Fibroblast of lung (primary cell): ENCODE measurements at regions not wholly inside any gene's neighbourhood (a gene's known extent, or its start where the extent isn't known, plus 50 kb on each side); places are given as distances from the start of the nearest gene placed in this dataset.

ENCODE experiments used
- CTCF ChIP-seq, 2 donors: IDR thresholded peaks in 1 of 2; conservative IDR thresholded peaks in 1 of 2; 1 replicate in 1 of 2; 2 replicates in 1 of 2; pipeline ENCODE4 v1.5.1; 2011 to 2012; ENCODE audit warnings: low read length in 2 of 2, control low read depth in 1 of 2, inconsistent platforms in 1 of 2, low read depth in 1 of 2, mild to moderate bottlenecking in 1 of 2
- EZH2 ChIP-seq: IDR thresholded peaks from 2 replicates; pipeline ENCODE4 v1.5.1; 2012; ENCODE audit warnings: low read length, control low read depth, mild to moderate bottlenecking; ENCODE audit errors: missing control alignments

- no peak for TF ChIP-seq CTCF (conservative IDR thresholded peaks at IDR 0.05 in 1 of 2, IDR thresholded peaks at IDR 0.05 in 1 of 2; ENCODE audit: low read depth in 1 of 2, low read length in 2 of 2)
- no peak for TF ChIP-seq EZH2
These were observed 615.0 kb upstream of the MBL2 start for GRCh38 chr10:53387562-53387961.
